ENCODE measurements at regions not wholly inside any gene's neighbourhood (a gene's known extent, or its start where the extent isn't known, plus 50 kb on each side); places are given as distances from the start of the nearest gene placed in this dataset.

DNA sequence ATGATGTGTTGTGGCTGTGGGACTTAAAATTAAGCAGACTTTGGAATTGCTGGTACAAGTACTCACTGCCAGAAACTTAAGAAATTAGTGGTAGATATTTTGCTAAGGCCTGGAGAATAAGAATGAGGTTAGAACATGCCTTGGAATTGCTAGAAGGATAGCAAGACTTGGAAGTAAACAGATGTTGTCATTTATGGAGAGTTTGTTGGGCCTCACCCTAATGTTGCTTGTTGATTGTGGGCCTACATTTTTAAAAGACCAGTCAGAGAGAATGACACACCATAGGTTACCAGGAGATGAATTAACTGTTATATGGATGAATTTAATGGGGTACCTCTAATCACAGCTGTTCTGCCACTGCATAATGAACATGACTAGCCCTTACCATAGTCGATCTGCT is 120.1 kb upstream of the GAS1 start:
- no peak for DNase-seq (ENCODE audit: low spot score)
- Mint-ChIP-seq H3K27ac (ENCODE audit: unreplicated experiment) (no peak overlapping the region), H3K27me3 (ENCODE audit: unreplicated experiment) (no peaks in the 10 kb centered on the region), H3K36me3 (ENCODE audit: low read depth, unreplicated experiment) (no peaks in the 10 kb centered on the region), H3K4me3 (ENCODE audit: unreplicated experiment) (no peak overlapping the region), H3K9me3 (ENCODE audit: unreplicated experiment) (no peaks in the 10 kb centered on the region), H3K4me1 (ENCODE audit: unreplicated experiment) (no peaks in the 10 kb centered on the region)
- TF ChIP-seq, protein P1, sequence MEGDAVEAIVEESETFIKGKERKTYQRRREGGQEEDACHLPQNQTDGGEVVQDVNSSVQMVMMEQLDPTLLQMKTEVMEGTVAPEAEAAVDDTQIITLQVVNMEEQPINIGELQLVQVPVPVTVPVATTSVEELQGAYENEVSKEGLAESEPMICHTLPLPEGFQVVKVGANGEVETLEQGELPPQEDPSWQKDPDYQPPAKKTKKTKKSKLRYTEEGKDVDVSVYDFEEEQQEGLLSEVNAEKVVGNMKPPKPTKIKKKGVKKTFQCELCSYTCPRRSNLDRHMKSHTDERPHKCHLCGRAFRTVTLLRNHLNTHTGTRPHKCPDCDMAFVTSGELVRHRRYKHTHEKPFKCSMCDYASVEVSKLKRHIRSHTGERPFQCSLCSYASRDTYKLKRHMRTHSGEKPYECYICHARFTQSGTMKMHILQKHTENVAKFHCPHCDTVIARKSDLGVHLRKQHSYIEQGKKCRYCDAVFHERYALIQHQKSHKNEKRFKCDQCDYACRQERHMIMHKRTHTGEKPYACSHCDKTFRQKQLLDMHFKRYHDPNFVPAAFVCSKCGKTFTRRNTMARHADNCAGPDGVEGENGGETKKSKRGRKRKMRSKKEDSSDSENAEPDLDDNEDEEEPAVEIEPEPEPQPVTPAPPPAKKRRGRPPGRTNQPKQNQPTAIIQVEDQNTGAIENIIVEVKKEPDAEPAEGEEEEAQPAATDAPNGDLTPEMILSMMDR (IDR thresholded peaks at IDR 0.05; ENCODE audit: unreplicated experiment), result no peak

DNA sequence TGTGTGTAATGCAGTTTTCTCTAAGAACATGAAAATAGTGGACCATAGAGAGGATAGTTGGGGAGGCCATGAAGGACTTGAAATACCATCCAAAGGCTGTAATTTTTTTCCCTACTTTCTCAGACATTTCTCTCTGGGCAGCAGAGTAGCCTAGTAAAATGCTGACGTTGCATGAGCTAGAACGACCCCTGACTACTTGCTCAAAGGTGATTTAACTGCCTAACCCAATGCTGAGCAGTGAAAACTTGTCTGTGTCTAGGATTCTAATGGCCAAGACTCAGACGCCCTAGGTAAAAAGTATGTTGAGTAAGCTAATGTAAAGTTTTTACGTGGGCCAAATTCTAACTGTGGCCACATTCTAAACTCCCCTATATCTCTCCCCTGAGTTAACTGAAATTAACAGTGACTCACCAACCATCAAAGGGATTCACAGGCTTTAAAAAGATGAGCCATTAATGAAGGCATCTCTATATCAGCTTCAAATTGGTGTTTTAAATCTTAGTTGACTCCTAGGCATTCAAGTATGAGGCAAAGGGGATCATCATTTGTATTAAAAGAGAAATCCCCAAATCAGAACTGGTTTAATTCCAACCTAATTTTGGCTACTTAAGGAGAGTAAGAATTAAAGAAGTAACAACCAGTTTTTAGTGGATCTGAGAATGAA is 121.0 kb upstream of the GAS1 start:
- Mint-ChIP-seq H3K36me3 (ENCODE audit: low read depth, unreplicated experiment) (no peaks in the 10 kb centered on the region), H3K27ac (ENCODE audit: unreplicated experiment) (no peak overlapping the region), H3K27me3 (ENCODE audit: unreplicated experiment) (no peaks in the 10 kb centered on the region), H3K4me1 (ENCODE audit: unreplicated experiment) (no peaks in the 10 kb centered on the region), H3K9me3 (ENCODE audit: unreplicated experiment) (no peaks in the 10 kb centered on the region), H3K4me3 (ENCODE audit: unreplicated experiment) (no peak overlapping the region)
- no peak for DNase-seq (ENCODE audit: low spot score)
- TF ChIP-seq, protein P1 (IDR thresholded peaks at IDR 0.05; ENCODE audit: unreplicated experiment), result no peak

DNA sequence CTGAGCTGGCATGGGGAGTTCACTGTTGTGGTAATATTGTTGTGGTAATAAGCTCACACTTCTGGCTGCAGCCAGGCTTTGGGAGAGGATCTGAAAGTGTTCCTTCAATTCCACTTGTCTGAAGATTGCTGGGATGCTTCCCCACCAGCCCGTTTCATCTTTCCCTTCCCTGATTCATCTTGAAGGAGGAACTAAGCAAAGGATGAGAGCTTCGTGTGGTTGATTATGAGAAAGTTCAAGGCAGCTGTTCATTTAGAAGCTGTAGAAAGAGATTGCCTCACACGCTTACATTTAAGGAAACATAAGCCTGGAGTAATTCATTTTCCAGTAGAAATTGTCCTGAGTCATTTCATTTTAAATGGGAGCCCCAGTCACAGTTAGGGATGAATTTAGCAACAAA is 122.4 kb upstream of the GAS1 start:
- Mint-ChIP-seq H3K4me3 (ENCODE audit: unreplicated experiment) (no peak overlapping the region), H3K9me3 (ENCODE audit: unreplicated experiment) (no peaks in the 10 kb centered on the region), H3K27me3 (ENCODE audit: unreplicated experiment) (no peaks in the 10 kb centered on the region), H3K4me1 (ENCODE audit: unreplicated experiment) (no peaks in the 10 kb centered on the region), H3K36me3 (ENCODE audit: low read depth, unreplicated experiment) (no peaks in the 10 kb centered on the region), H3K27ac (ENCODE audit: unreplicated experiment) (no peak overlapping the region)
- TF ChIP-seq, protein P1 (IDR thresholded peaks at IDR 0.05; ENCODE audit: unreplicated experiment), result no peak
- DNase-seq (ENCODE audit: low spot score), result no peak

DNA sequence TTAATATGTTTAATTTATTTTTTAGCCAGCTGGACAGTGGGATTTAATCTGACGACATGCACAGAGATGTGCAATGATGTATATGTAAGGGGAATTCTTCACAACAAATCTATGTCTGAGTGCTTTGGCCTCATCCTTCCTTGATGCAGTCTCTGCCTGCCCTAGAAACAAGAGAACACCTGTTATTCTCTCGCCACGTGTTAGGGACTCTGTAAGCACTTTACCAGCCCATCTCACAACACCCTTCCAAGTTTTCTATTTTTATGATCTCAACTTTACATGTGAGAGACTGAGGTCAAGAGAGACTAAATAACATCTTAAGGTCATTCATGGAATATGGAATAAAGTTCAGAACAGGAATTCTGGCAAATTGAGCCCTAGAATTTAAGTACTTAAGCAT is 123.0 kb upstream of the GAS1 start:
- no peaks in the 10 kb centered on the region for H3K4me1 Mint-ChIP-seq (ENCODE audit: unreplicated experiment)
- TF ChIP-seq, protein P1 (IDR thresholded peaks at IDR 0.05; ENCODE audit: unreplicated experiment), result no peak

DNA sequence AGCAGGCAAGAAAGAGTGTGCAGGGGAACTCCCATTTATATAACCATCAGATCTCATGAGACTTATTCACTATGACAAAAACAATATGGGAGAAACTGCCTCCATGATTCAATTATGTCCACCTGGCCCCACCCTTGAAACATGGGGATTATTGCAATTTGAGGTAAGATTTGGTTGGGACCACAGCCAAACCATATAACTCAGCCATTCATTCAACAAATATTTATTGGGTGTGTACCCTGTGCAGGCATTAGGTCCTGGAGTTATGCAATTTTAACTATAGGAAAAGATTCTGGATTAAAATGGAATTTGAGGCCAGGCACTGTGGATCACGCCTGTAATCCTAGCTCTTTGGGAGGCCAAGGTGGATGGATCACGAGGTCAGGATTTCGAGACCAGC is 124.2 kb upstream of the GAS1 start:
- no peaks in the 10 kb centered on the region for H3K27me3 Mint-ChIP-seq (ENCODE audit: unreplicated experiment)
- H3K4me1 Mint-ChIP-seq (ENCODE audit: unreplicated experiment), result no peaks in the 10 kb centered on the region
- TF ChIP-seq, protein P1 (IDR thresholded peaks at IDR 0.05; ENCODE audit: unreplicated experiment), result no peak
- H3K36me3 Mint-ChIP-seq (ENCODE audit: low read depth, unreplicated experiment), result no peaks in the 10 kb centered on the region
- H3K4me3 Mint-ChIP-seq (ENCODE audit: unreplicated experiment), result no peak overlapping the region
- no peaks in the 10 kb centered on the region for H3K9me3 Mint-ChIP-seq (ENCODE audit: unreplicated experiment)
- no peak overlapping the region for H3K27ac Mint-ChIP-seq (ENCODE audit: unreplicated experiment)
- DNase-seq (ENCODE audit: low spot score), result no peak

More for the DNA sequence above, 123.0 kb upstream of the GAS1 start:
- no peak for DNase-seq (ENCODE audit: low spot score)
- Mint-ChIP-seq H3K4me3 (ENCODE audit: unreplicated experiment) (no peak overlapping the region), H3K36me3 (ENCODE audit: low read depth, unreplicated experiment) (no peaks in the 10 kb centered on the region), H3K27me3 (ENCODE audit: unreplicated experiment) (no peaks in the 10 kb centered on the region), H3K27ac (ENCODE audit: unreplicated experiment) (no peak overlapping the region), H3K9me3 (ENCODE audit: unreplicated experiment) (no peaks in the 10 kb centered on the region)
